GM18858 (cell line): ENCODE measurements at regions not wholly inside any gene's neighbourhood (a gene's known extent, or its start where the extent isn't known, plus 50 kb on each side); places are given as distances from the start of the nearest gene placed in this dataset.
"Not testable (repeated sequence)": the region's sequence is repeated elsewhere in the genome, so short reads cannot be mapped to it uniquely, and the experiment has no call there.

Source experiments
- ATAC-seq: cut with Tn5 transposase; IDR thresholded peaks from one replicate; pipeline ENCODE4 v1.9.1; 2021; ENCODE audit not compliant: unreplicated experiment

DNA sequence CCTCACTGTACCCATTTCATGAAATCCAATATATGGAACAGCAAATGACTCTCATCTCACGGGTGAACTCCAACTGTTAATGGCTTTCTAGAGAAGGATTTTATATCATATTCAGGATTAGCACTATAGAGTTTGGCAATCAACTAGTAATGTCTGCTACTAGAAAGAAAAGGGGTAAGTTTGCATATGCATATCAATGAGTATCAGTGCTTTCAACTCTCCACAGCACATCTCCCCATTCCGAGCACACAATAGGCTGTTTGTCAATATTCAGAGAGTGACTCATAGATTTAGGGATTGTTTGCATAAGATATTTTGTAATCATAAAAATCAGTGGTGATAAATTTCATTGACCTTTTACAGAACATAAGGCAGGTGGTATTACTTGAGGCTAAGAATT is 163.2 kb upstream of the LMCD1 start:
- ATAC-seq: no peak

DNA sequence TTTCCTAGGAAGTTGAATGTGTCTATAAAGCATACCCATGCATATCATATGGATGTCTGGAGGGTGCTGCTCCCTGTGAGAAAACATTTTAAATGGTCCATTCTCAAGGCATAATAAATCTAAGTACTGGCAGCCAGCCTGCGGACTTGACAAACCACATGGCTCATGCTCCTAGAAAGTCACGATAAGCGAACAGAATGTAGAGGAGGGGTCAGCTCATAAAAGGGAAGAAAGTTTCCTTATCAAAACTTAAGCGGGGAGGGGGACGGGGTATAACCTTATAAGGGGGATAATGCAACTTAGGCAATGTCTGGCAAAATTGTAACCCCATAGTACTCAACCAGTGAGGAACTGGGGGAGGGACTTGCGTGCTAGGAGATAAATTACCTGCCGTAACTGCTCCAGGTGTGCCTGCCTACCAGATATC is 159.8 kb upstream of the LMCD1 start:
- ATAC-seq: no peak

DNA sequence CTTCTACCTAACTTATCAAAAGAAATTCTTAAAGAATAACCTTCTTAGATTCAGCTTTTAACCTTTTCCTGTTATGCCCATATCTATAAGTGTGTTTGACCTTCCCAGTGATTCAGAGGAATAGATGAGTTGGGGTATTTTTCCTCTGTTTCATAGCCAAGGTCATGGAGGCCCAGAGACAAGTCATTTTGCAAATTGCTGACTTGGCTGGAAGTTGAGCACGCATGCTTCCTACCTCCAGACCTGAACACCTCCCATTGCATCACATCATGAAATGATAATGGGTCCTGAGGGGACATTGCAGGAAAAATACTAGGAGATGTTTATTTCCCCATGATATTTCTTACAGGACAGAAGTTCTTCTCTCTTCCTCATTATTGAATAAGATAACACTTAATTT is 158.6 kb upstream of the LMCD1 start:
- ATAC-seq: no peak

DNA sequence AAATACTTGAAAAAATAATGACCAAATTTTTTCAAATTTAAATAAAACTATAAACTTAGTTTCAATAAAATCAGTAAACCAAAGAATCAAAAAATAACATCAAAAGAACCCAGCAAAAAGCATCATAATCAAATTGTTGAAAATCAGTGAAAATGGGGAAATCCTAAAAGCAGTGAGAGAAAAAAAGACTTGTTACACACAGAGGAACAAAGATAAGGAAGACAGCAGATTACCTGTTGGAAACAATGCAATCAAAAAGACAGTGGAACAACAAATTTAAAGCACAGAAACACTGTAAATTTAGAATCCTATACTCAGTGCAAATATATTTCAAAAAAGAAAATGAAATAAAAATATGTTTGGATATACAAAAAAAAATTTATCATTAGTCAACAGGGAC is 156.2 kb upstream of the LMCD1 start:
- no peak for ATAC-seq

DNA sequence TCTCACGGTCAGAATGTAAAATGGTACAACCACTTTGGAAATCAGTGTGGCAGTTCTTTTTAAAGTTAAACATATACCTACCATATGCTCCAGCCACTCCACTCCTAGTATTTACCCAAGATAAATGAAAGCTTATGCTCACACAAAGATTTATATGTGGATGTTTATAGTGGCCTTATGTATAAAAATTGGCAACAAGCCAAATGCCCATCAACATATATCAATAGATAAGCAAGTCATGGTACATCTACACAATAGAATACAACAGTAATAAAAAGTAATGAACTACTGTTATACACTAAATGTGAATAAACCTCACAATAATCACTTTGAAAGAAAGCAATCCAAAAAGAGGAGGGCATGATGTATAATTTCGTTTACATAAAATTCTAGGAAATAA is 153.5 kb upstream of the LMCD1 start:
- ATAC-seq: no peak

DNA sequence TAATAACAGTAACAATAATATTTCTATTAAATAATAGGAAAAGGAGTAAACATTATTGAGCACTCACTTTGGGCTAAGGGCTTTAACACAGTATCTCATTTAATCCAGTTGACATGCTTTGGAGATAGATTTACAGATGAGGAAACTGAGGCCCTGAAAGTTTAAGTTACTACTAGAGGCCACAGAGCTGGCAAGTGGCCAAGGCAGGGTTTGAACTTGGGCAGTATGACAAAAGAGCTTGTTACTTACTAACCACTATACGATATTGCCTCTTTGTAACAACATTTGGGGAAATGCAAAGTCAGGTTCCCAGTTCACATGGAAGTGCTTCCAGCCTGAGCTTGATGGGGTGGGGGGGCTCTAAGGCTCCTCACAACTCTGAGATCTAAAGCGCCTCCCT is 149.1 kb upstream of the LMCD1 start:
- ATAC-seq: no peak

DNA sequence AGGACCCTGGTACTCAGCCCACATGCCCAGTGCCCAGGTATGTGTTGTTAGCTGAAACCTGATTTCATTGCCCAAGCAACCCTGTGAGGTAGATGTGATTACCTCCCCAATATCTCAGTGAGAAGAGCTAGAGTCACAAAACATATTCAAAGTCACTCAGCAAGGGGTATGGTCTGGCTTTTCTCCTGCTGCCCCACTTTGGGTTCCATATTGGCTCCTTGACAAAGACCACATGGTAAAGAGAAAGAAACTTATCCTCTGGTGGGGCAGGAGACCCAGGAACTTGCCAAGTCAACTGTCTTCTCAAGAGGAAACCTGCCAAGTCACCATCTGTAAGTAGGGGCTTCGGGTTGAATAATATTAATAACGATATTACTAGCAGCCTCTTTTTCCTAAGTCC is 148.3 kb upstream of the LMCD1 start:
- ATAC-seq: no peak

DNA sequence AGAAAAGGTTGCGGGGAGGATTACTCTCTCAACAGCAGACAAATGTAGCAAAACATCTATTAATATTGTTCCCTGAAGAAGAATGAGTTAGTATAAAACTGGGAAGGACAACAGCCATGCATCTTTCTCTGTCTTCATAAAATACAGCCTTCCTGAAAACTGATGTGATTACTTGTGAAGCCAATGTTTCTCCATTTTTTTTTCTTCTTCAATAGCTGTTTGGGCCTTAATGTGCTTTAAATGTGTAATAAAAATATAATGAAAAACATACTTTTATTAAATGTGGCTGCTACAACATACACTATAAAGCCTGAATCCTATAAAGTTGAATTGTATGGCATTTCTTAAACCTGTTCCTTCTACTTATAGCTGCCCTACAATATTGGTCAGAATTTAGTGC is 146.3 kb upstream of the LMCD1 start:
- no peak for ATAC-seq

DNA sequence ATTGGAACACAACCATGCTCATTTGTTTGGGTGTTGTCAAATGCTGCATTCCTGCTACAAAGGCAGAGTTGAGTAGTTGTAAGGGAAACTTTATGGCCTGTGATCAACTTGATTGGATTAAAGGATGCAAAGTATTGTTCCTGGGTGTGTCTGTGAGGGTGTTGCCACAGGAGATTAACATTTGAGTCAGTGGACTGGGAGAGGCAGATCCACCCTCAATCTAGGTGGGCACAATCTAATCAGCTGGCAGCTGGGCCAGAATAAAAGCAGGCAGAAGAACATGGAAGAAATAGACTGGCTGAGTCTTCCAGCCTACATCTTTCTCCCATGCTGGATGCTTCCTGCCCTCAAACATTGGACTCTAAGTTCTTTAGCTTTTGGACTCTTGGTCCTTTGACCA is 145.6 kb upstream of the LMCD1 start:
- not testable (repeated sequence) for ATAC-seq

DNA sequence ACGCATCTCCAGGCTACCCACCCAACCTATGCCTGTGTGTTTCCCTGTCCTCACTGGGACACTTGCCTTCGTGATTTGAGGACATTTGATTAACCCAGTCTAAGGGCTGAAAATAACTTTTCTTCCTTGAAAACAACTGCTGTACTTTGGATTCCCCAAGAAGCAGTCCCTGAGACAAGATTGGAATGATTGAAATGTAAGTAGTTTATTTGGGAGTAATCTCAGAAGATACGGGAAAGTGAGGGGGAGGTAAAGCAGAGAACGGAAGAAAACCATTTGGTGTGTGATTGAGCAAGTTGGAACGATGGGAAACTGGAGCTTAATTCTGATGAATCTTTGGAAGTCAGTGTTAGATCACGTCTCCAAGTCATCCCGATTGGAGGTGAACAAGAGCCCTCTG is 143.8 kb upstream of the LMCD1 start:
- no peak for ATAC-seq

DNA sequence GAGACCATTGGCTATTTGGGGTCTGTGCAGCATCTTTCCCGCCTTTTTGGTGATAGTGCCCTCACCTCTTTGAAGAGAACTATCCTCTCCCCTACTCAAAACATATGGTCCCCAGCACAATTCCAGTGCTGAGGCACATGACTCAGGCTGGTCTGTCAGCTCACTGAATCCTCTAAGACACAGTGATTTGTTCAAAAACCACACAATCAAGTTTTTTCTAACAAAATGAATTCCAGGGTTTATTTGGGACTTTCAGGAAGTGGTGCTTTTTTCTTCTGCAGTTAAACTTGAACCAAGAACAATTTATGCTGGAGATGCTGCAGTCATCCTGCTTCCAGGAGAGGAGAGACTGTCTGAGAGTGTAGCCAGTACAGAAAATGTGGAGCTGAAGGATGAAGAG is 142.5 kb upstream of the LMCD1 start:
- ATAC-seq: no peak

DNA sequence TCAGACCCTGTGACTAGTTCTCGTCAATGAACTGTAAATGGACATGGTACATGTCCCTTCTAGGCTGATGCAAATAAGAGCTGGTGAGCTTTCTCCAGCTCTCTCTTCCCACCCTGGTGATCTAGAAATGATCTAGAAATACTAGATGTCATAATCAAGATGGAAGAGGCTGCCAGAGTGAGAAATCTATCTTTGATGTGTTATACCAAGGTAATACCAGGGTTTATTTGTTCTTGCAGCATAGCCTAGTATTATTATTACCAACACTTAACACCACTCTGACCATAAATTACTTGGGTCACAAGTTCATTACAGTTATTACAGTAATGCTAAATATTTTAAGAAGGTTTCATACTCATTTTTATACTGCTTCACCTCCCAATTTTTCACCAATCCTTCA is 138.4 kb upstream of the LMCD1 start:
- ATAC-seq: no peak

DNA sequence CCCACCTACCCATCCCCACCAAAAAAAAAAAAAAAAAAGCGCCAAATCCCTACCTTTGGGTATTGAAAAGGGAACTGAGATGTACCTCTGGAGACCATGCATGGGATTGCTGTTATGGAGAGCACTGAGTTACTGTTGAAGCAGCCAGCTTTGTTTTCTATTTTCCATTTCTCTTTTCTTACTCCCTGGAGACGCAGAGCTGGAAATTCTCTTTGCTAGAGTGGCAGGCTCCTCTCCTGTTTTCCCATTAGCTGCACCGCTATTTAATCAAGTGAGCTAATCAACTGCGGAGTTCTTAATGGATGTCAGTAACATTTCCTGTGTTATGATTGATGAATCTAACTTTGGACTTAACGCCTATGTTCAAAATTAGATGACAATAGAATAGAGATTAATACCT is 136.1 kb upstream of the LMCD1 start:
- ATAC-seq: no peak

DNA sequence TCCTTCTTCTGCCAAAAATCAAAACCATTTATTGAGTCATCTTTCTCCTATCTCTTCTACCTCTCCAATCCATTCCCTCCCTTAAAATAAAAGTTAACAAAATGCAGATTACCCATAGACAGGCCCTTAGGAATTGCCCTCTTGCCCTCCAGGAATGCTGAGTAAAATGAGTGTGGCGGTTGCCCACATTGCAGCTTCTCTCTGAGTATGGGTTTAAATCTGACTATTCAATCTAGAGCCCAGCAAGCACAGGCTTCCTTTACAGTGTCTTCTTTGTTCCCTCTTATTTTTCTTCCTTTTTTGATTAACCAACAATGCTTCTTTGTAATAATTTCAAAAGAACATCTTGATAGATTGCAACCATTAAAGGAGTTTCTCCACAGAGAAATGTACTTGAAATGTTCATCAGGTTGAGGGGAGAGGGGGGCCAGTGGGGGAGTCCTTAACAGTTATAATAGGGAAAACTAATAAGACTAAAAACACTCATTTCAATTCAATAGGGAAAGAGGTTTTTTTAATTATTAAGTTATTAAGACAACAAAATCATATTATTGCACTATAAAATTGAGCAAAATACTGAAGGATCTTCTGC is 135.3 kb upstream of the LMCD1 start:
- no peak for ATAC-seq

DNA sequence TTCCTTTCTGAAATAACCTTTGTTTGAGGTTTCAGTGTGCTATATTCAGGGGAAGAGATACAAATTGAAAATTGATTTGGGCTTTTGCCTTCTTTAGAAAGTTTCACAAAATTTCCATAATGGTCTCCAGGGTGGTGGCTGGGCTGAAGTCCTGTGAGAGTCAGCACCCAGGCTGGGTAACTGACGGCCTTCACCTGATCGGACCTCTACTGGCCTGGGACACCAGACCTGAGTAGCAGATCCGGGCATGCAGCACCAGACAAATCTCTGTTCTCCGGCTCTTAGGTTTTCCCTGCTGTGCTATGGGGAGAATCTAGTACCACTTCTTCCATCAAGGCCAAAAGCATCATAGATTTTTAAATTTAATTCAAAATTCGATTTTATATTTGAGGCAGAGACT is 133.0 kb upstream of the LMCD1 start:
- no peak for ATAC-seq

DNA sequence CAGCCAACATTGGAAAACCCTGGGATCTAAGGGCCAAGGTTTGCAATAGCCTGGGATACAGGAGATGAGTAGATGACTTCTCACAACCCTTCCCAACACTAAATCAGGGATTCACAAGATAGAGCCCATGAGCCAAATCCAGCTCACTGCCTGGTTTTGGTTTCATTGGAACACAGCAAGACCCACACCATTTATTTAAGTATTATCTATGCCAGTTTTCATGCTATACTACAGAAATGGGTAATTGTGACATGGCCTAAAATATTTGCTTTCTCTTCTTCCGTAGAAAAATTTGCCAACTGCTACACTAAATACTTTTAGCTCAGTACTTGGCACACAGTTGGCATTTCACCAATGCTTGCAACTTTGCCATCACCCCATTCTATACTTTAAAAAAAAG is 132.0 kb upstream of the LMCD1 start:
- no peak for ATAC-seq

DNA sequence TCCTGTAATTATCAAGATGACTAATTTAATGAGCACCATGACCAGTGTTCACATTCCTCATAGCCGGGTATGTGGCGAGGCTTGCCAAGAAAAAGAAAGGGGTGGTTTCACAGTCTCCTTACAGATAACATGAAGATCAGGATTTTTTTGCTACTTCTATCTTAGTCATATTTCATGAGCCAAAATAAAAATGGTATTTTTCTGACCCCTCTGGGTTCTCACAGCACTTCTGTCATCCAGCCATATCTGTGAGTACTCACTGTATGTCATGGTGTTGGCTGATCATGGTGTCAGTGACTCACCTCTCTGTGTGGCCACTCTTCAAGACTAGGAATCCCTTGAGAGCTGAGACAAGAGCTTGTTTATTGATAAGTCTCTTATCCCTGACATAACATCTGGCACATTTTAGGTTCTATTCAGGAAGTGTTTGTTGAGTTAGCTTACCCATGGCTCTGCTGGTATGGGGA is 130.5 kb upstream of the LMCD1 start:
- ATAC-seq: no peak

DNA sequence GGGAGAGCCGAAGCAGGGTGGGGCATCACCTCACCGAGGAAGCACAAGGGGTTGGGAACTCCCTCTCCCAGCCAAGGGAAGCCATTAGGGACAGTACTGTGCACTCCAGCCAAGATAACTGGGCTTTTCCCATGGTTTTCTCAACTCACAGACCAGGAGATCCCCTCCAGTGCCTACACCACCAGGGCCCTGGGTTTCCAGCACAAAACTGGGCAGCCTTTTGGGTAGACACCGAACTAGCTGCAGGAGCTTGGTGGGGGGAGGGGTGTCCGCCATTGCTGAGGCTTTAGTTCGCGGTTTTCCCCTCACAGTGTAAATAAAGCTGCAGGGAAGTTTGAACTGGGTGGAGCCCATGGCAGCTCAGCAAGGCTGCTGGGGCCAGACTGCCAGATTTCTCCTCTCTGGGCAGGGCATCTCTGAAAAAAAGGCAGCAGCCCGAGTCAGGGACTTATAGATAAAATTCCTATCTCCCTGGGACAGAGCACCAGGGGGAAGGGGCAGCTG is 129.6 kb upstream of the LMCD1 start:
- ATAC-seq: no peak

DNA sequence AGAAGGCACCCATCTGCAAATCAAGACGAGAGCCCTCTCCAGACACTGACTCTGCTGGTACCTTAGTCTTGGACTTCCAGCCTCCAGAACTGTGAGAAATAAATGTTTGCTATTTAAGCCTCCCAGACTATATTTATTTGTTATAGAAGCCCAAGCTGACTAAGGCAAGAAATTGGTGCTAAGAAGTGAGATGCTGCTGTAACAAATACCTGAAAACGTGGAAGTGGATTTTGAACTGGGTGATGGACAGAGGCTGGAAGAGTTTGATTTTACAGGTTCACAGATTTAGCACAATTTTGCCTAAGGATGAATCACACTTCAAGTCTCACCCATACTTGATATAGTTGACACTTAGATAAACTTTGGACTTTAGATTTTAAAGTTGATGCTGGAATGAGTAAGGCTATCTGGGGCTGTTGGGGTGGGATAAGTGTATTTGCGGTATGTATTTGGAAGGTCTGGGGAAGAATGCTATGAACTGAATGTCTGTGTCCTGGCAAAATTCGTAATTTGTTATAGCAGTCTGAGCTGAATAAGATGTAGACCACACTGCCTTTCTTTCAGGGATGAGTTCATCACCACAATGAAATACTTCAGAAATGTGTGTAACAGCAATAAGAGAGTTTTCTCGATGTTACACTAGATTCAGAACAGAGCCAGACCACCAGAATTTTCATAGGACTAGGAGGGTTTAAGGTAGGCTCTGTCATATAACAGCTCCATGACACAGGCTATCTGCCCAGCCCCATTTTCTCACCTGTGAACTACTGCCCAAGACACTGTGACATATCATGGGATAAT is 120.5 kb upstream of the LMCD1 start:
- no peak for ATAC-seq

DNA sequence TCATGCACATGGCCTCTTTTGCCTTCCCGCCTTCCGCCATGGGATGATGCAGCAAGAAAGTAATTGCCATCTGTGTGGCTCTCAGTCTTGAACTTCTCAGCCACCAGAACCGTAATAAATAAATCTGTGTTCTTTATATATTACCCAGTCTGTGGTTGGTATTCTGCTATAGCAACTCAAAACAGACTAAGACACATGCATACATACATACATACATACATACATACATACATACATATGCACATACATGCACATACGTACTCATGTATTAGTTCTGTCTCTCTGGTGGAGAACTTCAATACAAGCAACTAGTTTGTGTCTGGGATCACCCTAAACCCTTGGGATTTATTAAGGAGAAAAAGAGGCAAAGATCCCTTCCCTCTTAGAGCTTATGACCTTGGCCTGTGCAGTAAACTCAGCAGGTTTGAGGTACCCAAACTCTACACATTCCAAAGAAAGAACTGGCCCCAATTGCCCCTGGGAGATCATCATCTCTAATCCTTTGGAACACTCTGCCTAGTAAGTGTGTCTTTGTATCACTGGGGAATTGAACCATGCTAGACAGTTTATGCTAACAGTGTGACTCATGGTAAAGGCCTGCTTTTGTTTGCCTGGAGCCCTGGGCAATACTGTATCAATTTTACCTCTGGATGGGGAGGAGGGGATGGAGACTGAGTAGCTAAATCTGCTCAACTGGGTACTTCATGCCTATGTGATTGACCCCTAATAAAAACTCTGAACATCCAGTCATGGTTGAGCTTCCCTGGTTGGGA is 115.6 kb upstream of the LMCD1 start:
- ATAC-seq: no peak

DNA sequence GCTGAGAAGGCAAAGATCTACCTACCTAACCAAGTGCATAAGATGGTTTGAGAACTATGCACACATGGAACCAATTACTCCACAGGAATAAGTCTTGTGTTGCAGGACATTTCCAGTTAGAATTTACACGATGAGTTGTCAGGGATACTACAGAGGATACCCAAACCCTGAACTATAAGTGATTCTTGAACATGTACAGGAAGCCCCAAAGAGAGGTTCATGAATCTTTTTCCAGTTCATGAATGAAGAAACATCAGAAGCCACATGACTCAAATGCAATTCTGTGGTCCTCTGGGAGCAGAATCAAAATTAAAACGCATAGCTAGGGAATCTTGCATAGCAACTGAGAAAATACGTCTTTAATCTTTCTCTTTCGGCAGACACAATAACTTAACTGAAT is 114.1 kb upstream of the LMCD1 start:
- ATAC-seq: no peak

DNA sequence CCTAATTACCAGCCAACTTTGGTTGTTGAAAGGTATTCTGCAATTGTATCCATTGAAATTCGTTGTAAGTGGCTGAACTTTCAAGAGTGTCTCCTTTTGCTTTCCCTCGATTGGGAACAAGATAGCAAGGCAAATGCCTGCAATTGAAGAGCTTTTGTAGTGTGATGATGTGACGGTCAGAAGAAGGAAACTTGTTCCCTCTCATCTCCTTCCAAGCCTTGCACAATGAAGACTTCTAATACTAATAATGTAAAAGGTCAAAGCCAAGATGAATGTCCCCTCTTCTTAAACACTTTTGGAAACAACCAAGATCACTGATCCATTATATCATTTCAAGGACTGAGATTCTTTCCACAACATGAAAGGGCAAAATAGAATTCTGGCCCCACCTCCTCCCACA is 101.9 kb upstream of the LMCD1 start:
- ATAC-seq: no peak
